GM12864 (cell line): ENCODE measurements at regions not wholly inside any gene's neighbourhood (a gene's known extent, or its start where the extent isn't known, plus 50 kb on each side); places are given as distances from the start of the nearest gene placed in this dataset.
A peak's percentile ranks its signal among the peaks of the same experiment; 100 is the strongest.

Experiments
- DNase-seq: peaks from one replicate; pipeline ENCODE4 v3.0.0-alpha.2; 2011; ENCODE audit warnings: low read depth
- H3K4me3 ChIP-seq: 2 replicates; pipeline ENCODE4 v1.5.1; 2011; ENCODE audit warnings: mild to moderate bottlenecking, low read depth, low read length, control low read depth
- TF ChIP-seq, protein P1 (sequence below): IDR thresholded peaks from 2 replicates; pipeline ENCODE4 v1.5.1; 2011; ENCODE audit warnings: low read depth, mild to moderate bottlenecking, moderate library complexity, low read length, control low read depth, inconsistent platforms; ENCODE audit errors: missing control alignments

DNA sequence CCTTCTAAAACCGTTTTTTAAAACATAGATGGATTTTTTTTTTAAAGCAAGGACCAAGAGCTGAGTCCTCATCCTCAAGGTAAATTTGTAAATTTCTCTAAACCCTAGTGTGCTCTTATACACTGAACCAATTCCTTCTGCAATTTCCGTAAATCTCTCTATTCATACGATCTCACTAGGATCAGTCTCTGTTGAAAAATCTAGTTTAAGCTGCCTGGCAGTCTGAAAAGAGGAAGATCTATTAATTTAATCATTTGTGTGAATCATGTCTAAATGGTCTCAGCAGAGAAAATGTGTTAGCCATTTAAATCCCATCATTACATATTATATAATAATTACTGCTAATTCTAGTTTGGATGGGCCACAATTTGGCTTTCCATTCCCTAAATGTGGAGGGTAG lies 184.2 kb upstream of the TSHZ2 start:
- no peak overlapping the region for H3K4me3 ChIP-seq
- TF ChIP-seq, protein P1, sequence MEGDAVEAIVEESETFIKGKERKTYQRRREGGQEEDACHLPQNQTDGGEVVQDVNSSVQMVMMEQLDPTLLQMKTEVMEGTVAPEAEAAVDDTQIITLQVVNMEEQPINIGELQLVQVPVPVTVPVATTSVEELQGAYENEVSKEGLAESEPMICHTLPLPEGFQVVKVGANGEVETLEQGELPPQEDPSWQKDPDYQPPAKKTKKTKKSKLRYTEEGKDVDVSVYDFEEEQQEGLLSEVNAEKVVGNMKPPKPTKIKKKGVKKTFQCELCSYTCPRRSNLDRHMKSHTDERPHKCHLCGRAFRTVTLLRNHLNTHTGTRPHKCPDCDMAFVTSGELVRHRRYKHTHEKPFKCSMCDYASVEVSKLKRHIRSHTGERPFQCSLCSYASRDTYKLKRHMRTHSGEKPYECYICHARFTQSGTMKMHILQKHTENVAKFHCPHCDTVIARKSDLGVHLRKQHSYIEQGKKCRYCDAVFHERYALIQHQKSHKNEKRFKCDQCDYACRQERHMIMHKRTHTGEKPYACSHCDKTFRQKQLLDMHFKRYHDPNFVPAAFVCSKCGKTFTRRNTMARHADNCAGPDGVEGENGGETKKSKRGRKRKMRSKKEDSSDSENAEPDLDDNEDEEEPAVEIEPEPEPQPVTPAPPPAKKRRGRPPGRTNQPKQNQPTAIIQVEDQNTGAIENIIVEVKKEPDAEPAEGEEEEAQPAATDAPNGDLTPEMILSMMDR: no peak
- no peak for DNase-seq

DNA sequence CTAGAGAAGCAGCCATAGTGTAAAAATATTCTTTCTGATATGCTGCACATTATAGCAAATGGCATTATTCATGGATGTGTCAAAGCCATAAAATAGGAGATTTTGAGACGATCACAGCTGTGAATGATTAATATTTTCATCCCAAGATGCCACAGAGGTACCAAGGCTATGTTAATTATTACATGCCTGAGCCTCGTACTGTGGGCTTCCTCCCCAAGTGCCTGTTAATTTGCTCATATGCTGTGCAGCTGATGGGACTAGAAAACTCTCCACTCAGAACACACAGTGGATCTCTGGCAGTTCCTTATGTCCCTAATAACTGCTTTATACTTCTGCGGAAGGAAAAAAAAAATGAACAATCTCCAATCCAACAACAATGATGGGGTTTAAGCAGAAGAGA lies 184.9 kb upstream of the TSHZ2 start:
- no peak overlapping the region for H3K4me3 ChIP-seq
- no peak for DNase-seq
- TF ChIP-seq, protein P1: no peak

DNA sequence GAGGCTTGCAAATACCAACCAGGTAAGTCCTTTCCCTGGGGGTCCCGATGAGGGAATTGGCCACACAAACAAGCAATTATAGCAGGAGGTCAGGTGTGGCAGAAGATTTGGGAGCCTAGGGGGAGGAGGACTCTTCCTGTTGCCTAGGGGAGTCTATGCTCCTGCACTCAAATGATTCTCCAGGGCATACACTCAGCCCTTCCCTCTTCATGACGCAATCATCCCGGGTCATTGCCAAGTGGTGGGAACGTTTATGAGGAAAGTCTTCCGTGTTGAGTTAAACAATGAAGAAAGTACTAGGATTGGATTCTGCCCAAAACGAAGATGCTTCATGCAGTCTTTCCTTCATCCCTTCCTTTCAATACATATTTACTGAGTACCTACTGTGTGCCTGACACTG lies 186.5 kb upstream of the TSHZ2 start:
- TF ChIP-seq, protein P1: no peak
- no peak for DNase-seq
- H3K4me3 ChIP-seq: no peak overlapping the region

DNA sequence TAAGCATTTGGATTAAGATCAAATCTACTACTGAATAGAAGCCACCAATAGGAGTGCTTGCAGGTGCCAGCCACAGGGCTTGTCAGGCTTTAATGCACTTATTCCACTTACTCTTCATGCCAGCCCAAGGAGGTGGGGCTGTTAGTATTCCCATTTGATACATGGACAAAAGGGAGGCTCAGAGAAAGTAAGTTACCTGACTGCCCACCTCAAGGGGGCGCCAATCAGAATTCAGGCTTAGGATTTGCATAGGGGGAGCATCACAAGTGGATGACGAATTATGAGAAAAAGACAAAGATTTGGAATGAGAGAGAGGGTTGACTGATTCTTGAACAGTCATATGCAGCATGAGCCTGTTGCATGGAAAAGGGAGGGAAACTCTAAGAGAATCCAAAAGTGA lies 188.4 kb upstream of the TSHZ2 start:
- no peak overlapping the region for H3K4me3 ChIP-seq
- TF ChIP-seq, protein P1: peak; percentile 35
- DNase-seq: no peak

DNA sequence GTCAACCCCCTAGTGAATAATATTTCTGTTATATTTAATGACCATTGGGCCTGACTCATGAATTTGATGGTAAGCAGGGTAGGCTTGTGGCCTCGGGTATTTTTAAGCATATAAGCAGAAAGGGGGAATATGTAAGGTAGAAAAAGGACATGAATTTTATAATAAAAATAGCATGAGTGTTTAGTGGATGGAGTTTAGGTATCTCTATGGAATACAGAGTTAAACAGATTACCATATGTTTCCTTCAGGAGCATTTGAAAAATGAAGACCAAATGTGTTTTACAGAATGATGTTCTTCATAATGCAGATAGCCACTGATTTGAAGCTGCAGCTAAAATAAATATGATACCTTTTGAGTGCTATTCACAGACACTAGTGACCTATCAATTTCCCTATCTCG lies 191.7 kb upstream of the TSHZ2 start:
- TF ChIP-seq, protein P1: no peak

DNA sequence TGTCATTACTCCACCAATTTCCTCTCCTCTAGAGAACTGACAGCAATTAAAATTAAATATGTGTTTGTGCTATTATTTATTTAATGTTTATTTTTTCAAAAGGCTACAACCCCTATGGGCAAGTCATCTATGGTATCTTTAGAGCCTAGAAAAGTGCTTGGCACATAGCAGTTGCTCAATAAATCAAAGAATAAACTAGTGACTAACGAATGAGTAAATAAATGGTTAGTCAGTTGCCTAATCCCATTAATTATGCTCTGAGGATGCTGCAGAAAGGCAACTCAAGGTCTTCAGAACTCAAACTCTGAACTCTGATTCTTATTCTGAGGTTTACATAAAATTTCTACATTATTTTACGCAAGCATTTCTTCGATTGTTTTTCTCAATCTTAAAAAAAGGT lies 193.0 kb upstream of the TSHZ2 start:
- TF ChIP-seq, protein P1: no peak
- DNase-seq: no peak
- H3K4me3 ChIP-seq: no peak overlapping the region

More for the DNA sequence above, 191.7 kb upstream of the TSHZ2 start:
- no peak for DNase-seq
- H3K4me3 ChIP-seq: no peak overlapping the region

DNA sequence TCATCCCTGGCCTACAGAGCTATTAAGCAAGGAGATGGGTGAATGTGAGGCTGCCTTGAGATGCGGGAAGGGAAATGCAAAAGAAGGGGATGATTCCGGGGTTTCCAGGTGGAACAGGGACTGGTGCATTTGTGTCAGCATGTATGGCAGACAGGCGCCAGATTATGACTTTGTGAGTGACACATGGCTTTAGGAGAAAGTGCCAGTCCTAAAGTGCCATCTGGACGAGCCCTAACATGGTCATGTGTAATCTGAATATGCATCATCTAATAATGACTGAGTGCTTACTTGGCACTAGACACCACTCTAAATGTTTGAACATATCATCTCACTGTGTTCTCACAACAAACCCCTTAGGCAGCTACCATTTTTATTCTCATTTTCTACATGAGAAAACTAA lies 195.0 kb upstream of the TSHZ2 start:
- TF ChIP-seq, protein P1: no peak
- H3K4me3 ChIP-seq: no peak overlapping the region
- DNase-seq: no peak
